ENCODE measurements at regions not wholly inside any gene's neighbourhood (a gene's known extent, or its start where the extent isn't known, plus 50 kb on each side); places are given as distances from the start of the nearest gene placed in this dataset.

DNA sequence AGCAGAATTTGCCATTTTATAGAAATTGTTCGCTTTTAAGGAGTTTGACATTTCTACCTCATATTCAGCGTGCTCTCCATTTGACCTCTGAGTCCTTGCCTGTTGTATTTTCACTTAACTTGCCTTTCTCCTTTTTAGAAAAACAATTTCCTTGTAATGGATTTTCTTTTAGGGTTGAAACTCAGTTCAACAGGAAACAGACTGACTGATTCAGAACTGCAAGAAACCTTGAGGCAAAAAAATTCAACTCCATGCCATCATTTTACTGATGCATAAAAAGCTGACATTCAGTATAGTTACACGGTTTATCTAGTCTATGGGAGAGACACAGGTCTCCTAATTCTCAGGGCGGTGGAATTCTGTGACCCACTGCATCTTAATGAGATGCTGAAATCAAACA, 59.8 kb downstream of the MRPS30 start:
- Histone ChIP-seq H3K36me3 (no peaks in the 10 kb centered on the region), H3K4me1 (no peaks in the 10 kb centered on the region), H3K27ac (no peak overlapping the region), H3K9me3 (no peaks in the 10 kb centered on the region), H3K27me3 (no peaks in the 10 kb centered on the region), H3K4me3 (no peak overlapping the region)
- intact Hi-C loops (cut with DNase I; ENCODE audit: low total_unique reads) = no loop called here
- ATAC-seq = no peak
- in situ Hi-C loops (cut with MboI; ENCODE audit: low sequenced_read_pairs in 4 of 4) = no loop called here
- no peak for DNase-seq
- TF ChIP-seq, protein P1, sequence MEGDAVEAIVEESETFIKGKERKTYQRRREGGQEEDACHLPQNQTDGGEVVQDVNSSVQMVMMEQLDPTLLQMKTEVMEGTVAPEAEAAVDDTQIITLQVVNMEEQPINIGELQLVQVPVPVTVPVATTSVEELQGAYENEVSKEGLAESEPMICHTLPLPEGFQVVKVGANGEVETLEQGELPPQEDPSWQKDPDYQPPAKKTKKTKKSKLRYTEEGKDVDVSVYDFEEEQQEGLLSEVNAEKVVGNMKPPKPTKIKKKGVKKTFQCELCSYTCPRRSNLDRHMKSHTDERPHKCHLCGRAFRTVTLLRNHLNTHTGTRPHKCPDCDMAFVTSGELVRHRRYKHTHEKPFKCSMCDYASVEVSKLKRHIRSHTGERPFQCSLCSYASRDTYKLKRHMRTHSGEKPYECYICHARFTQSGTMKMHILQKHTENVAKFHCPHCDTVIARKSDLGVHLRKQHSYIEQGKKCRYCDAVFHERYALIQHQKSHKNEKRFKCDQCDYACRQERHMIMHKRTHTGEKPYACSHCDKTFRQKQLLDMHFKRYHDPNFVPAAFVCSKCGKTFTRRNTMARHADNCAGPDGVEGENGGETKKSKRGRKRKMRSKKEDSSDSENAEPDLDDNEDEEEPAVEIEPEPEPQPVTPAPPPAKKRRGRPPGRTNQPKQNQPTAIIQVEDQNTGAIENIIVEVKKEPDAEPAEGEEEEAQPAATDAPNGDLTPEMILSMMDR (IDR thresholded peaks at IDR 0.05 in 4 of 5, conservative IDR thresholded peaks at IDR 0.05 in 1 of 5) = no peak
- TF ChIP-seq POLR2A (IDR thresholded peaks at IDR 0.05) = no peak

DNA sequence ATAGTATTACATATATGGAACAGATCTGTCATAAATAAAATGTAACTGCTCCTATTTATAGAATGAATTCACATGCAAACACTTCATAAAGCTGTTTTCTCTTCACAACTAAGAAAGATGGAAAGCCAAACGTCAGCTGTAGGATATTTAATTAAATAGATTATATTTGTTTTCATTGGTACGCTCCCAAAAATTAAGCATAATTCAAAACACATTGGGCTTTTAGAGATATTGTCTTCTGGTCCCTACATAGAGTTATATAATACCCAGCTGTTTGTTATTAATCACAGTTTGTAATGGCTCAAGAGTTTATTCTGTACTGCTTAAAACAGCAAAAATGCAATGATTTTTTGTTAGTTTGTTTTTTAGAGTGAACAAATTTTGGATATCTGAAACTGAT, 61.2 kb downstream of the MRPS30 start:
- no peaks in the 10 kb centered on the region for H3K4me1 ChIP-seq
- DNase-seq (no peak), ATAC-seq (no peak)
- no peak overlapping the region for H3K4me3 ChIP-seq
- H3K27me3 ChIP-seq = no peaks in the 10 kb centered on the region
- no peak for TF ChIP-seq POLR2A (IDR thresholded peaks at IDR 0.05)
- TF ChIP-seq, protein P1 (IDR thresholded peaks at IDR 0.05 in 4 of 5, conservative IDR thresholded peaks at IDR 0.05 in 1 of 5) = no peak
- intact Hi-C loops (cut with DNase I; ENCODE audit: low total_unique reads) = no loop called here
- in situ Hi-C loops (cut with MboI; ENCODE audit: low sequenced_read_pairs in 4 of 4) = no loop called here
- H3K27ac ChIP-seq = no peak overlapping the region
- no peaks in the 10 kb centered on the region for H3K9me3 ChIP-seq
- no peaks in the 10 kb centered on the region for H3K36me3 ChIP-seq

DNA sequence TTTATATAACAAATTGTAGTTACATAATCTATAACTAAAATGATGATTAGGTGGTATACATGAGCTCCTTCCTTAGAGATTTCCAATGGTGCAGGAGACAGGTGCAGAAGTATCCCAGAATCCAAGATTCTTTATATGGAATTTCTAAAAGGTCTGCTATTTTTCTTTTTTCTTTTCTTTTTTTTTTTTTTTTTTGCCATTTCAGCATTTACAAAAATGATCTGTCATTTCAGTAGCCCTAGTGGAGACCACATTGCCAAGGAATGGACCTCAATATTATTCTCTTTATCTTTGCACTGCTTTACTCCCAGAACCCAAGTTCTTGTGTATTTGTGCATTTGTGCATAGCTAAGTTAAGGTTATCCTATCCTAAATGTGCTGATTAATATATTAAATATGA, 61.7 kb downstream of the MRPS30 start:
- H3K36me3 ChIP-seq = no peaks in the 10 kb centered on the region
- H3K27me3 ChIP-seq = no peaks in the 10 kb centered on the region
- intact Hi-C loops (cut with DNase I; ENCODE audit: low total_unique reads) = no loop called here
- TF ChIP-seq, protein P1 (IDR thresholded peaks at IDR 0.05 in 4 of 5, conservative IDR thresholded peaks at IDR 0.05 in 1 of 5) = no peak
- no peak for TF ChIP-seq POLR2A (IDR thresholded peaks at IDR 0.05)
- DNase-seq (no peak), ATAC-seq (no peak)
- no peaks in the 10 kb centered on the region for H3K9me3 ChIP-seq
- H3K4me3 ChIP-seq = no peak overlapping the region
- no peak overlapping the region for H3K27ac ChIP-seq
- in situ Hi-C loops (cut with MboI; ENCODE audit: low sequenced_read_pairs in 4 of 4) = no loop called here
- no peaks in the 10 kb centered on the region for H3K4me1 ChIP-seq

DNA sequence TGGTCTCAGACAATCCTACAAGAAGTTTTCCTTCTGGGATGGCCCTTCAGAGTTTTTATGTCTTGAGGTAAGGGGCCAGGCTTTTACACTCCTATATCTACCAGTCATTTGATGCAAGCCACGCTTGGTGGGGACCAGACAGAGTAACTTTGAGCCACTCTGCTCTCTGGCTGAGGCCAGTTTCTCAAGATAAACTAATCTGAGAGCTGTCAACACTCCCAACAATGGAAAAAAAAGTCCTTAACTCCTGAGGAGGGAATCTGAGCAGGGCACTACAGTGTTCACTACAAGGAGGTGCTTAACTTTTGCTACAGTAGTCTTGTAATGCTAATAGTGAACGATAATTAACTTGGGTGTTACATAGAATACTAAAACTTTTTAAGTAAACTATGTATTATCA, 62.7 kb downstream of the MRPS30 start:
- DNase-seq (no peak), ATAC-seq (no peak)
- in situ Hi-C loops (cut with MboI; ENCODE audit: low sequenced_read_pairs in 4 of 4) = no loop called here
- H3K4me3 ChIP-seq = no peak overlapping the region
- no peak overlapping the region for H3K27ac ChIP-seq
- intact Hi-C loops (cut with DNase I; ENCODE audit: low total_unique reads) = no loop called here
- TF ChIP-seq, protein P1 (IDR thresholded peaks at IDR 0.05 in 4 of 5, conservative IDR thresholded peaks at IDR 0.05 in 1 of 5) = no peak
- no peak for TF ChIP-seq POLR2A (IDR thresholded peaks at IDR 0.05)
- no peaks in the 10 kb centered on the region for H3K27me3 ChIP-seq
- no peaks in the 10 kb centered on the region for H3K36me3 ChIP-seq
- H3K9me3 ChIP-seq = no peaks in the 10 kb centered on the region
- H3K4me1 ChIP-seq = no peaks in the 10 kb centered on the region

All from gastrocnemius medialis (tissue), 4 donors.